Left cardiac atrium (tissue), 4 donors: ENCODE measurements at regions not wholly inside any gene's neighbourhood (a gene's known extent, or its start where the extent isn't known, plus 50 kb on each side); places are given as distances from the start of the nearest gene placed in this dataset.

Source experiments
- ATAC-seq, 2 donors: fragments of 200-7000 bp; cut with Tn5 transposase; one replicate each; pipeline ENCODE4 v1.9.1; 2020; ENCODE audit warnings: mild to moderate bottlenecking in 2 of 2, moderate library complexity in 2 of 2
- DNase-seq: peaks from one replicate; pipeline ENCODE4 v3.0.0-alpha.2; 2020
- intact Hi-C, 2 donors: fragments of 100-400 bp; cut with DNase I; formaldehyde crosslinking; loops; one replicate each; pipeline versions ENCODE4 v1.14.1 to v1.15.1; 2022 to 2023
- donor health status: DM: no; HTN: yes; CAD: no.
- donor health status: DM: no; HTN: yes; CAD: no; lungs with severe emphysema.
- donor health status: DM: yes; HTN: yes; CAD: no.
- donor health status: Dilated cardiomyopathy.

DNA sequence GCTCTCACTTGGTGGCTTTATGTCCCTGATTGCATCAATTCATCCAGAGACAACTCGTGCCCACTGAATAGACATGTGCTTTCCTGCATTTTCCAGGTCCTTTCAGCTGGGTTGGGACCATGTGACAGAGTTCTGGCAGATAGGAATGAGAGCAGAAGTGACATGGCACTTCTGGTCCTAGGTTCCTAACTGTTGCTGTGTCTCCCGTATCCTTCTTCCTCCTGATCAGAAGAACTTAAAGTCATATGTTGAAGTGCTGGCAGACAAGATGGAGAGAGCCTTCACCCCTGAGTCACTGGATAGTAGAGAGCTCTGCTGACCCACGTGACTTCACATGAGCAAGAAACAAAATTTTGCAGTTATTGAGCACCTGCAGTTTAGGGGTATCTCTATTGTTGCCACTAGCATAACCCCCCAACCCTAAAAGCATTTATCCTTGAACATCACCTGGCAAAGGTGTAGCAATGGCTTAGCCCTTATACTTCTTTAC, 80.0 kb downstream of the NREP start:
- no peak for DNase-seq
- no peak for ATAC-seq
- intact Hi-C loops: no loop called here

DNA sequence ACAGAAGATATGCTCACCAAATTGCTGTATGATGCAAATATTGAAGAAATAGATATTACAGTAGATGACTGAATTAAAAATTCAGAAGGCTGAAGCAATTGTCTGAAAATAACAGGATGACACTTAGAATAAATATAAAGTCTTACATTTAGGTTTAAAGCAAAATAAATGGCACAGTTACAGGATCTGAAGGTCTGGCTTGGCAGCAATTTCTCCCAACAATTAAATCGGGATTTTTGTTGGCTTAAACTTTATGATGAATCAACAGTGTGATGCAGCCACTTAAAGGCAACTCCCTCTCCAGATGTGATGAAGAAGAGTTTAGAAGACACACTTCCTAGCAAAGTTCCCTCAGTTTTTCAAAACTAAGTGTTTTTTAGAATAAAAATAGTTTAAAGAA, 80.5 kb downstream of the NREP start:
- intact Hi-C loops: no loop called here
- DNase-seq (no peak), ATAC-seq (no peak)

DNA sequence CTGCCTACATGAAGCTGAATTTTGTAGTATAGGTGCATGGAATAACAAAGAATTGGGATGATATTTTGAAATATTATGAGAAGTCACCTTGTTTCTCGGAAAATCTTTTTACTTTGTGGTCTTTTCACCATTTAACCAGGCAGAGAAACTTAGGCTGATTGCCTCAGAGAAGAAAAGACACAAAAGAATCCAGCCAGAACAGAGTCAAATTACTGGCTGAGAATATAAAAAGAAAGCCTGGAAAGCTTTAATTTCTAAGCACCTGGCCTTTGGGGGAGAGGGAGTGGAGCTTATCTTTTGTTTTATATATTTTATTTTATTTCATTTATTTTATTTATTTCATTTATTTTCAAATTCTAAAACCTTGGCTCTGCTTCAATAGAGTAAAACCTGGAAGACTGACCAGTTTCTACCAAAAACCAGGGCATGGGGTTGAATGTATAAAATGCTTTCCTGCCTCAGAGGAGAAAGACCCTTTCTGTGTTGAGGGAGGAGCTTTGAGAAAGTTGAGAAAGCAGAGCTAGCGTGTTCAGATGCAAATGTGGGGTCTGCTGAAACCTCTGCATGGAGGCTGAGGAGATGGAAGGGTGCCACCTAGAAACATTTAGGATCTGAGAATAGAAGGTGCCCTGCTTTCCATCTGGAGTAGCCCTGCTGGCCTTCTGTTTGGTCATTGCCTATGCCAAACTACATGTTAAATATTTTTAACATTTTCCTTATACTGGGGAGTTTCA, 81.6 kb downstream of the NREP start:
- no peak for ATAC-seq
- intact Hi-C loops: no loop called here
- no peak for DNase-seq

DNA sequence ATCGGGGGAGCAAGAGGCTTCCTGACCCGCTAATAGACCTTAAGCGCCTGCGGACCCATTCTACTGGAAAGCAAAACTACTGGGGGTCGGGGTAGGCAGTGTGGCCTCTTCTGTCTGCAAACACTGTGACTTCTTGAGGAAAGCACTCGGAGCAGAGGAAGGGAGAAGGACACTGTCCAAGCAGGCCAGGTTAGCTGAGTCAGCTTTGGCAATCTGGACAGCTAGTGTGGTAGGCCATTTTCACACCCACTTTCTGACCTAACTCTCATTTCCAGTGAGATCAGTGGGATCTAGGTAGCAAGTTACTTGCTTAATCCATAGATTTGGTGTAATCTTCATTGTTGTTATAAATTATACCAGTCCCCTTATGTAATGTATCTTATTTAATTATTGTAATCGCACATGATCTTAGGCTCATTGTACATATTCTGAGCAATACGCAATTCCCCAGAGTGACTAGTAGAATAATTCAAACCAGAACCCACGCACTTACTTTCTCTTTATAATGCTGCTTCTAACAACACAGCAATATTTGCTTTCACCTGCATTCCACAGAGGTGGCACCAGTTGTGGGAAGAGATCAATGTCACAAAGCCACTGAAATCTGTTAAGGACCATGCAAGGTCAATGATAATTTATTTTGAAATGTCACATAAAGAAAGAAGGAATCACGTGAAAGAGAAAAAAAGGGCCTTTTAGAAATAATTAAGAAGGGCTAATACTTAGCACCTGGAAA, 82.9 kb downstream of the NREP start:
- intact Hi-C loops: no loop called here
- DNase-seq (no peak), ATAC-seq (no peak)

DNA sequence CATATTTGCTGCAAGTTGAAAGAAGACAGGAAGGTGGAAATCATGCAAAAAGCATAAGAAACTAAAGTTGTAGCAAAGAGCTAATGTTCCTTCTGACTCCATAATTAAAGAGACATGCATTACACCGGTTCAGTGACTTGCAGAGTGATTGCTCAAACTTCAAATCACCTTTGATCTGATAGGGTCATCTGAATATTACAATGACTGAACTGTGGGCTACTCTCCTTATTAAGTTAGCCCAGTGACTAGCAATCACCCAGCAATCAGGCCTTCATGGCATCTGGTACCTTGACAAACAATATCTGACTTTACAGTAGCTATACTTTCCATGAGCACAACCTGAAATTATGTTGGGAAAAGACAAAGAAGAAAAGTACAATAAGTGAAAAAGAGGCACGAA, 84.9 kb downstream of the NREP start:
- DNase-seq (no peak), ATAC-seq (no peak)
- intact Hi-C loops: no loop called here

DNA sequence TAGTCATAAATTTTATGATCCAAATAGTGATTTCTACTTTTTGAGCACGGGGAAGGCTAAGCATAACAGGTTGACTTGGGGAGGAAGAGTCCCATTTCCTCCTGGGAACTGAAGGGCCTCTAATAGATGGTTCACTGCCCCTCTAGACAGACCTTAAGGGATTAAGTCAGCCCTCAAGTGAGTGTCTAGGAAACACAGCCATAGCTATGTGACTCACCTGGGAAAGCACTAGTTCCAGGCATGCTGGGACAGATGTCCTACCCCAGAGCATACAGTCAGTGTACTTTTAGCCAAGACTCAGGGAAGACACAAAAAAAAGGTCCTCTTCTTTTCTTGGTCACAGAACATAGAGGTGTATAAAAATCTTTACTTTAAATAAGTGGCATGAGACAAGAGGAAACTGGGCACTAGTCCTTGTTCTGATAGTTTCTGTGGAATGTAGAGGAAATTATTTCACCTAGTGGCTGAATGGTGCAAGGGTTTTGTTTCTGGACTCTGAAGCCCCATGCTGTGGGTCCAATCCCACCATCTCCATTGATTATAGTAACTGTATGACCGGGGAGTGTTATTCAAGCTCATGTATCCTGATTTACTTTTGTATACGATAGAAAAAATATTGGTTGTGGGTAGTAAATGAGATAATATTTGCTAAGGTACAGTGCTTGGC, 86.0 kb downstream of the NREP start:
- ATAC-seq (no peak), DNase-seq (no peak)
- intact Hi-C loops: no loop called here

DNA sequence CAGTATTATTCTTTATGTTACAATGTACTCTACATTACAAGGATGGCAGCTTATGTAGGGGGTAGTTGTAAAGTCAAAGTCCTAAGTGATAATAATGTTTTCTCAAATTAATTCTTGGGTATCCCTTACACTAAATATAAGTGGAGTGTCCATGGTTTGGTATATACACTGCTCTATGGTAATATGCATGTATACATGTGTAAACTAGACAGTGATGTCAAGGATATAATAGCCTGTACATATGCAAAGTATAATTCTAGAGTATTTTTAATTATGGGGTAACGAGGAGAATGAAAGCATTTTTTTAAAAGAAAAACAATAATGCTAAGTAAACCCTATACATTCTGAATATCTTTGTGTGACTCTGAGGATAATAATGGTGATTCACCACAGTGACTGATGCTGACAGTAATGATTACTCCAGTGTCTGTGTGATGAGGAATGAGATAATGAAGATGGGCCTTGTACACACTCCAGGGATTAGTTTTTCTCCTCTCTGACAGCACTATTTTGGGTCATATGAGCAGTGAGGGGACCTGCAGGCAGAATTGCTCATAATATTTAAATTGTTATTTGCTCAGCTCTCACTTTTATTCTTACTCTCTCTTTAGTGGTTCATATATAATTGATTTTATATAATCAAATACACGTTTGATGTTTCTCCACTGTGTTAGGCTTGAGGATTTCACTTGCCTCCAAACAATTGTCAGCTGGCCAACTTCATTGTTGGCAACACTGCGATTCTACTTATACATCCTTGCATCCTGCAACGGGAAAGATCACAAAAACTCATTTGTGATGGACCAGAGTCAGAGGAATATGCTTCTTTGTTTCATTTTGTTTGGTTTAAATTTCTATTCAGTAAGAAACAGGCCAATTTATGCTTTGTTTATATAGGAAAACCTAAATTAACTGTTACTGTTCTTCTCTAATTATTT, 88.2 kb downstream of the NREP start:
- ATAC-seq (no peak), DNase-seq (no peak)
- intact Hi-C loops: no loop called here

DNA sequence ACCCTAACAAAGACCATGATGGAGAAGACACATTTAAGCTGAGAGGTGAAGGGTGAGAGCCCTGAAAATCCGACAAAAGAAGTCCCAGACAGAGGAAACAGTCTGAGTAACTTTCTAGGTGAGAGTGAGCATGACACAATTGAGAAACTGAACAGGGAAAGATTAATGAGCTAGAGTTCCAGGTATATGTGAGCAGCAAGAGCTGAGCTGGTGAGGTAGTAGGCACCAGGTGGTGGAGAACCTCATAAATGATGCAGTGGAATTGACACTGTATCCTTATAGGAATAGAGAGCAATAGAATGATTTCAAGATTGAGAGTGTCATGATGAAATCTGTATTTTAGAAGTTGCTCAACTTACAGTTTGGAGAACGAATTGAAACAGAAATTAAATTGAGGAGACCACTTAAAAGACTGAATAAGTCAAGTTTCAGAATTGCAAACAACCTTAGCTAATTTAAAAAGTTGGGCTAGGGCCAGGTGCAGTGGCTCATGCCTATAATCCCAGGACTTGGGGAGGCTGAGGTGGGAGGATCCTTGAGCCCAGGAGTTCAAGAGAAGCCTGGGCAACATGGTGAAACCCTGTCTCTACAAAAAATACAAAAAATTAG, 89.8 kb downstream of the NREP start:
- intact Hi-C loops: no loop called here
- ATAC-seq: no peak
- DNase-seq: no peak

DNA sequence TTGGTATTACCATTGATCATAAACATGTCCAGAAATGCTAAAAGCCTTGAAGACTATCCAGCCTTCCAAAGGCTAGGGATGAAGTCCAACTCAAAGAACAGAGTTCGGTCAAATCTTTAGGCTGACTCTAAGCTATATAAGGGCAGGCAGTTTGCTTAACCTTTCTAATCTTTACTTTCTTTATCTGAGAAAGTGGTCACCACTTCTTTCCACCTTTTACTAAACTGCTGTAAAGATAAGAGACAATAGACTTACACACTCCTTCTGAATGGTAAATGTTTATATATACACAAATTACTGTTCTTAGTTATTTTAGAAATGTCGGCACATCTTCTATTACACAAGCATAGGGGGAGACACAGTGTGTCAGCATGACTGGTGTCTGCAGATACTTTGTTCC, 100.4 kb downstream of the NREP start:
- intact Hi-C loops: no loop called here
- DNase-seq (no peak), ATAC-seq (no peak)

DNA sequence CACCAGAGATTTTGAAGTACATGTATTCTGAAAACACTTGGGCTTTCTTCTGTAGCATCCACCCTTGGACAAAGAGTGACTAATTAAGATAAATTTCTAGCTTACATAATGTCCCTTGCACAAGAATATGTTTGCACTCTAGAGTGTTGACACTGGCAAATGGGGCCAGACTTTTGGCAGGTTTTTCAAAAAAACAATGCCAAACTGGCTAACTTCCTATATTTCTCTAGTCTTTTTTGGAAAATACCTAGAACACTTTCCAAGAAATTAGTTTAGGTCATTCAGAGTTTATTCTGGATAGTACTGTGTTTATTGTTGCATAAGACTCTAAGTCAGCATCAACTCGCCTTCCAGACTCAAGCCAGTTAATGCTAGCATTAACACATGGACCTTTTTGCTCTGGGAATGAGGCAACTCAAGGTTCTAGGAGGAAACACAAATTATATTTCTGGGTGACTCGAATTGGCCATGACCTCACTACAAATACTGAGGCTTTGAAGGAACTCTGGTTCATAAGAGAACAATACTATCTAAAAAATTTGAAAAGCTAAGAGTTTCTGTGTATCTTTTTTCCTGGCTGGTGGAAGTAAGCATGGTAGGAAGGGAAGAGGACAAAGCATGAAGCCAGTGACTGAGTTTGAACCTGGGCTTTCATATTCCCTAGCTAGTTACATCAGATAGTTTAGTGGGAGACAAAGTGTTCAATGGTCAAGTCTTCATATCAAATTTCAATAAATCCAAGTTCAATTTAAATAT, 101.6 kb downstream of the NREP start:
- peak; percentile 92 to 95 for ATAC-seq
- no peak for DNase-seq
- intact Hi-C loops: no loop called here

DNA sequence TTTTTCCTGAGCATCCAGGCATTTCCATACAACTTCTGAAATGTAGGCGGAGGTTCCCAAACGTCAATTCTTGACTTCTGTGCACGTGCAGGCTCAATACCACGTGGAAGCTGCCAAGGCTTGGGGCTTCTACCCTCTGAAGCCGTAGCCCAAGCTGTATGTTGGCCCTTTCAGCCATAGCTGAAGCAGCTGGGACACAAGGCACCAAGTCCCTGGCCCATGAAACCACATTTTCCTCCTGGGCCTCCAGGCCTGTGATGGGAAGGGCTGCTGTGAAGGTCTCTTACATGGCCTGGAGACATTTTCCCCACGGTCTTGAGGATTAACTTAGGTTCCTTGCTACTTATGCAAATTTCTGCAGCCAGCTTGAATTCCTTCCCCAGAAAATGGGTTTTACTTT, 103.6 kb downstream of the NREP start:
- DNase-seq: no peak
- intact Hi-C loops: no loop called here
- no peak for ATAC-seq

DNA sequence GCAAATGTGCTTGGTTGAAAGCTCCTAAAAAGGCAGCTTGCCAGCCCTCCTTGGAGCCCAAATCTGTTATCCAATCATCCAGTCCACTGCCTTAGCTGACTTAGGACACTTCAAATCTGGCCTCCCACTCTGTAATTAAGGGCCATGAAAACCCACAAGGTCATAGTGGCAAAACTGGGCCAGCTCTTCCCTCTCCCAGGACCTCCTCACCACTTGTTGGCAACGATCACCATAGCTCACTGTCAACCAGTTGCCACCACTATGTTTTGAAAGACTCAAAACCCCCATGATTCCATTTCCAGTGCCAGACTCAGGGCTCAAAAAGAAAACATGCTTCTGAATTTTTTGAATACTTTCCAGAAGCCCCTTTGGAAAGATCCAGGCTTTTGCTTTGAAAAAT, 107.5 kb downstream of the NREP start:
- intact Hi-C loops: no loop called here
- DNase-seq: no peak
- ATAC-seq: no peak

DNA sequence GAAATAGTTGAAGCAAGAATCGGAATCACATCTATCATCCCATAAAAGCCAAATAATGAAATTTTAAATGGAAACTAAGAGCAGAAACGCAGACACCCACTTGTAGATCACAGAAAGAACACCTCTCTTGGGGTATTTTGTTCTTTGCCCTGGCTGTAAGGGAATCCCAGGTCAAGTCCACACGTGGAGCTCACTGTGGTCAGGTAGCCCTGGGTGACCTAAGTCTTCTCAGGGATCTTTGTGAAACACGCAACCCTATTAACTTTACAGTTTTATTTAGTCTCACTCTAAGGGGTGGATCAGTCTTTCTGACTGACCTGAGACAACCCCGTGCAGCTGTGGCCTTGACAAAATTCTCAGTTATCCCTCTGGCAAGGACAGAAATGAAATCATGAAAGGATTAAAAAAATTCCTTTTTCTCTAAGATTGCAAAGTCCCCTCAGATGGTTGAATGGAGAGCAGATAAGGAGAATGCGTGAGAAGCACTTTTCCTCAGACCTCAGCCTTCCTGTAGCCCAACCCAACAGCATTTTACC, 111.6 kb downstream of the NREP start:
- ATAC-seq (no peak), DNase-seq (no peak)
- intact Hi-C loops: no loop called here

DNA sequence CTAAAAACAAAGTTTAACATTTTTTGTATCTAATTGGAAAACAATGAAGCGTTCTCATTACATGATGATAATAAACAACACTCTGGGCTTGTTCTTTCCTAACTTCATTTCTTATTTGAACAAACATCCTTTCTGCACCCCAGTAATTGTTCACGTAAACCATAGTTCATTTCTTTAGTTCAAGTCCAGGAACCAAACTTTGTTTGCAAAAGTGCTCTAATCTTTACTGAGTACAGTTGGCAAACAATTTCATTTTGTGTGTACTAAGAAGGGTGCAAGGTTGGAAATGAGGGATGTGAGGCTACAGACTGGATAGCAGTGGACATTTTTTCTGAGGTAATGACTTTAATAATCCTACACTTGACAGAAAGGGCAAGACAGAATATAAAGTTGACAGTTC, 113.5 kb downstream of the NREP start:
- intact Hi-C loops: no loop called here
- ATAC-seq (no peak), DNase-seq (no peak)

DNA sequence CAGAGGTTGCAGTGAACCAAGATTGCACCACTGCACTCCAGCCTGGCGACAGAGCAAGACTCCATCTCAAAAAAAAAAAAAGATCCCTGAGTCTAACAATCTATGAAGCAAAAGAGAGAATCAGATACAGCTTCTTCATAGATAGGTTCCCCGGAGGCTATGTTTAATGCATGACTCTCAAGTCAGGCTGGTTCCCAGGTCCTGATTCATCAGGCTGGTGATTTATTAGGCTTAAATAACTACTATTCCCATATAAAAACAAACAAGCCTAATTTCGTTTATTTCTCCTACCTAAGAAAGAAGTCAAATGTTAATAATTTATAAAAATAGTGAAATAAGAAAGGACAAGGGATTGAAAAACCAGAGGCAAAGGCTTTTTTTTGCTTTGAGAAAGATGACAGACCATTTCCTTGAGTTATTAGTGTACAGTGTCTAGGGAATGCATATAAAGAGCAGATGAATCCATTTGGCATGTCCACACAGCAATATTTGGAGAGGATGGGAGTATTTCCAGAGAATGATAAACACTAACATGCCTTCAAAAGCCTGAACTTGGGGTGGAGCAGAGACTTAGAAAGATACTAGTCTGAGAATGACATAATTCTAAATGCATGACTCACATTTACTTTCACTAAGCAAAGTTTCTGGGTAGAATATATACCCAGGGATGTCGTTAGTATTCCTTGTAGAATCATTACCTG, 115.3 kb downstream of the NREP start:
- ATAC-seq: peak in 1 of 2 donors; percentile 93
- intact Hi-C loops: no loop called here
- no peak for DNase-seq

DNA sequence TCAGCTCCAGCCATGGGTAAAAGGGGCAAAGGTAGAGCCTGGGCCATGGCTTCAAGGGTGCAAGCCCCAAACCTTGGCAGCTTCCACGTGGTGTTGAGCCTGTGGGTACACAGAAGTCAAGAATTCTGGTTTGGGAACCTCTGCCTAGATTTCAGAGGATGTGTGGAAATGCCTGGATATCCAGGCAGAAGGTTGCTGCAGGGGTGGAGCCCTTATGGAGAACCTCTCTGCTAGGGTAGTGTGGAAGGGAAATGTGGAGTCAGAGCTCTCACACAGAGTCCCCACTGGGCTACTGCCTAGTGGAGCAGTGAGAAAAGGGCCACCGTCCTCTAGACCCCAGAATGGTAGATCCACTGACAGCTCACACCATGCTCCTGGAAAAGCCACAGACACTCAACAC, 117.1 kb downstream of the NREP start:
- intact Hi-C loops: no loop called here
- ATAC-seq (no peak), DNase-seq (no peak)

DNA sequence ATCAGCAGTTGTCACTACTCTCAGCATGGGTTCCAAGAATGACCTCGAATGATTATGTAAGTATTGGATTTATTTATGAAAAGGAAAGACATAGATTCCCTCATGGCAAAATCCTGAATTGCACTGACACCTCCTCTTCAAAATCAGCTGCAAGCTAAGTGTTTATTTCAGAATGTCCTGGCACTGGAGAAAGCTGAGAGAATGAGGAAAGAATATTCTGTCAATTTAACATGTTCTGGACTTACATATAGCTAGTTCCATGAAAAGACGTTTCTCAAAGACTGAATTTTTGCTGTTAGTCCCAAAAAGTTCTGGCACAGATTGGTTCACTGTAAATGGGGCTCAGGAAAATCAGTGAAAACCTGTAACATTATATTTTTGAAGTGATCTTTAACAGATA, 120.3 kb downstream of the NREP start:
- intact Hi-C loops: no loop called here
- DNase-seq (no peak), ATAC-seq (no peak)
